Endothelial cell of umbilical vein (primary cell): ENCODE measurements at regions not wholly inside any gene's neighbourhood (a gene's known extent, or its start where the extent isn't known, plus 50 kb on each side); places are given as distances from the start of the nearest gene placed in this dataset.

ENCODE experiments used
- BruUV-seq: library from RNA; stranded (reverse); fragments of 400-500 nt; replicated peaks from 2 replicates; lab custom pipeline; 2021; lab: Mats Ljungman, UMichigan
- CTCF ChIA-PET: fragments of 300-600, 350-600 bp; sonication (Branson Sonifier 250); formaldehyde crosslinking; loops from one replicate; lab custom pipeline; 2021; ENCODE audit warnings: antibody characterized with exemption, inconsistent platforms; lab: Charles Lee
- POLR2A ChIA-PET: fragments of 300-600, 350-600 bp; sonication (Branson Sonifier 250); formaldehyde crosslinking; loops from one replicate; lab custom pipeline; 2021; ENCODE audit warnings: antibody characterized with exemption, inconsistent platforms; lab: Charles Lee
- DNase-seq: peaks from one replicate; pipeline ENCODE4 v3.0.0-alpha.2; 2011; ENCODE audit warnings: low read depth, low spot score
- FAIRE-seq: peaks from 2 replicates; lab custom pipeline; 2011; peaks lifted over from hg19 to GRCh38; lab: Jason Lieb, UNC
- H2AFZ ChIP-seq: 2 replicates; pipeline ENCODE4 v1.6.0; 2012; ENCODE audit warnings: low read depth, low read length, control low read depth, inconsistent platforms
- H3K27ac ChIP-seq: 2 replicates; pipeline ENCODE4 v1.5.1; 2011; ENCODE audit warnings: low read depth, mild to moderate bottlenecking, control low read depth, low read length, moderate library complexity; ENCODE audit not compliant: insufficient read depth
- H3K27me3 ChIP-seq, 2 experiments: 2 replicates each; pipeline versions ENCODE4 v1.6.0 to v1.6.1; 2011; ENCODE audit warnings: low read length in 2 of 2, mixed read lengths in 1 of 2; ENCODE audit not compliant: control insufficient read depth in 2 of 2, insufficient read depth in 2 of 2
- H3K36me3 ChIP-seq, 2 experiments: 2 replicates in 1 of 2; 3 replicates in 1 of 2; pipeline ENCODE4 v1.5.1; 2011; ENCODE audit warnings: low read length in 2 of 2, mild to moderate bottlenecking in 1 of 2, moderate library complexity in 1 of 2; ENCODE audit not compliant: control insufficient read depth in 2 of 2, insufficient read depth in 2 of 2; ENCODE audit errors: extremely low read depth in 1 of 2
- H3K4me1 ChIP-seq: 3 replicates; pipeline ENCODE4 v1.5.1; 2011; ENCODE audit warnings: mild to moderate bottlenecking, low read length; ENCODE audit not compliant: control insufficient read depth, insufficient read depth; ENCODE audit errors: extremely low read depth
- H3K4me2 ChIP-seq: 2 replicates; pipeline ENCODE4 v1.6.1; 2011; ENCODE audit warnings: low read length, control low read depth, mixed read lengths; ENCODE audit not compliant: insufficient read depth
- H3K4me3 ChIP-seq, 3 experiments: fragments of 200-600 bp in 1 of 3; sonication (generic), shearing (Covaris generic) in 1 of 3; replicated peaks in 1 of 3; 2 replicates each; pipeline ENCODE4 v1.5.1; 2011 to 2016; ENCODE audit warnings: control low read depth in 3 of 3, low read length in 3 of 3, mild to moderate bottlenecking in 2 of 3, inconsistent platforms in 1 of 3, low read depth in 1 of 3, moderate library complexity in 1 of 3; ENCODE audit not compliant: insufficient read depth in 1 of 3
- H3K79me2 ChIP-seq: 2 replicates; pipeline ENCODE4 v1.6.0; 2012; ENCODE audit warnings: low read length, inconsistent platforms; ENCODE audit not compliant: control insufficient read depth, insufficient read depth
- H3K9ac ChIP-seq: replicated peaks from 2 replicates; pipeline ENCODE3; 2011; ENCODE audit warnings: low read length, control low read depth; ENCODE audit not compliant: insufficient read depth; ENCODE audit errors: extremely low read depth
- H3K9me1 ChIP-seq: replicated peaks from 3 replicates; pipeline ENCODE4 v1.6.0; 2011; ENCODE audit warnings: mild to moderate bottlenecking, low read length; ENCODE audit not compliant: control insufficient read depth, insufficient read depth; ENCODE audit errors: extremely low read depth
- H3K9me3 ChIP-seq: replicated peaks from 2 replicates; pipeline ENCODE4 v1.5.1; 2012; ENCODE audit warnings: low read length, inconsistent platforms; ENCODE audit not compliant: control insufficient read depth, insufficient read depth
- H4K20me1 ChIP-seq: replicated peaks from 2 replicates; pipeline ENCODE3; 2011; ENCODE audit warnings: mild to moderate bottlenecking, low read length; ENCODE audit not compliant: control insufficient read depth, insufficient read depth; ENCODE audit errors: extremely low read depth
- CTCF ChIP-seq, 2 donors: IDR thresholded peaks; 1 replicate in 1 of 2; 2 replicates in 1 of 2; pipeline ENCODE4 v1.5.1; 2011; ENCODE audit warnings: low read length in 2 of 2, mild to moderate bottlenecking in 2 of 2, moderate library complexity in 2 of 2, control low read depth in 1 of 2, inconsistent platforms in 1 of 2, low read depth in 1 of 2; ENCODE audit not compliant: insufficient read depth in 1 of 2; ENCODE audit errors: extremely low read depth in 1 of 2
- EZH2 ChIP-seq: IDR thresholded peaks from 2 replicates; pipeline ENCODE4 v1.6.1; 2012; ENCODE audit warnings: borderline replicate concordance, low read depth, mild to moderate bottlenecking, moderate library complexity, low read length, inconsistent platforms; ENCODE audit not compliant: severe bottlenecking
- FOS ChIP-seq: IDR thresholded peaks from 2 replicates; pipeline ENCODE4 v1.6.1; 2011; ENCODE audit warnings: mild to moderate bottlenecking, low read length, moderate library complexity, borderline replicate concordance; ENCODE audit not compliant: insufficient read depth
- GATA2 ChIP-seq: IDR thresholded peaks from 2 replicates; pipeline ENCODE4 v1.7.0; 2011; ENCODE audit warnings: low read depth, mild to moderate bottlenecking, moderate library complexity, mixed read lengths, low read length; ENCODE audit not compliant: insufficient read length, insufficient read depth
- JUN ChIP-seq: IDR thresholded peaks from 2 replicates; pipeline ENCODE4 v1.6.1; 2011; ENCODE audit warnings: borderline replicate concordance, low read depth; ENCODE audit not compliant: insufficient read length, insufficient read depth
- MAX ChIP-seq: IDR thresholded peaks from 2 replicates; pipeline ENCODE4 v1.6.1; 2011; ENCODE audit not compliant: insufficient read depth, insufficient read length
- MYC ChIP-seq: IDR thresholded peaks from one replicate; pipeline ENCODE4 v1.6.1; 2011; ENCODE audit warnings: mild to moderate bottlenecking, low read depth, low read length
- POLR2A ChIP-seq: IDR thresholded peaks from 2 replicates; pipeline ENCODE4 v1.6.1; 2012; ENCODE audit warnings: low read depth, mild to moderate bottlenecking, control low read depth, low read length
- POLR2AphosphoS5 ChIP-seq: IDR thresholded peaks from 2 replicates; pipeline ENCODE4 v1.6.1; 2012; ENCODE audit warnings: low read depth, mild to moderate bottlenecking, control low read depth, low read length, moderate library complexity; ENCODE audit not compliant: insufficient read depth
- dilution Hi-C: fragments of 300-500 bp; cut with MboI; formaldehyde crosslinking; loops from one replicate; pipeline ENCODE4 v1.15.0; 2019; ENCODE audit warnings: low sequenced_read_pairs; ENCODE audit not compliant: extremely low pct_ligation_motif_present
- intact Hi-C: fragments of 100-400 bp; cut with micrococcal nuclease; formaldehyde crosslinking; loops from one replicate; pipeline ENCODE4 v1.10.0; 2022

DNA sequence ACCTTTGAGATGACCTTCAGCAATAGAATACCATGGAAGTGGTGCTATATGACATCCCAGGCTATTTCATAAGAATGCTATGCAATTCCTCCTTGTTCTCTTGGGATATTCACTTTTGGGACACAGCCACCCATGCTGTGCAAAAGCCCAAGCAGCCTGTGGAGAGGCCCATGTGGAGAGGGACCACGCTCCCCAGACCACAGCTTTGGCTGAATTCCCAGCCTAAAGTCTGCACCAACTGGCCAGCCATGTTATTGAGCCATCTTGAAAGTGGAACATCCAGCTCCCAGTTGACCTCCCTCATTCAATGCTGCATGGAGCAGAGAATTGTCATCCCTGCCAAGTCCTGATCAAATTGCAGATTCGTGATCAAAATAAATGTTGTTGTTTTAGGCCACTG, 275.1 kb downstream of the SUDS3 start:
- Histone ChIP-seq H4K20me1 (no peaks in the 10 kb centered on the region), H3K27me3 (no peaks in the 10 kb centered on the region), H3K4me2 (no peak overlapping the region), H3K9me1 (no peaks in the 10 kb centered on the region), H3K36me3 (no peaks in the 10 kb centered on the region), H2AFZ (no peak overlapping the region), H3K9ac (no peak overlapping the region), H3K79me2 (no peaks in the 10 kb centered on the region), H3K4me3 (no peak overlapping the region), H3K4me1 (no peaks in the 10 kb centered on the region), H3K27ac (no peak overlapping the region), H3K9me3 (peaks cover 2% of the 10 kb centered on the region)
- intact Hi-C loops: no loop called here
- TF ChIP-seq FOS (no peak), POLR2AphosphoS5 (no peak), EZH2 (no peak), JUN (no peak), MYC (no peak), CTCF (IDR thresholded peaks at IDR 0.05; ENCODE audit: extremely low read depth in 1 of 2, insufficient read depth in 1 of 2, low read depth in 1 of 2, low read length in 2 of 2) (no peak), POLR2A (no peak), MAX (no peak), GATA2 (no peak)
- DNase-seq (no peak), FAIRE-seq (no peak)
- dilution Hi-C loops: no loop called here
- ChIA-PET CTCF (no interaction called here), POLR2A (no interaction called here)
- BruUV-seq: no TSS peak
